H1 (cell line): ENCODE measurements at regions not wholly inside any gene's neighbourhood (a gene's known extent, or its start where the extent isn't known, plus 50 kb on each side); places are given as distances from the start of the nearest gene placed in this dataset.

ENCODE experiments used
- CTCF ChIA-PET: fragments of 300-600 bp; sonication (Branson Sonifier 250); formaldehyde crosslinking; loops from one replicate; lab custom pipeline; 2021; ENCODE audit not compliant: partially characterized antibody; lab: Charles Lee
- POLR2A ChIA-PET: fragments of 300-600 bp; sonication (Branson Sonifier 250); formaldehyde crosslinking; loops from one replicate; lab custom pipeline; 2021; ENCODE audit warnings: inconsistent platforms; ENCODE audit not compliant: partially characterized antibody; lab: Charles Lee
- DNase-seq, 2 experiments: peaks; one replicate each; pipeline versions ENCODE4 v3.0.0 to v3.0.0-alpha.2; 2010 to 2022; ENCODE audit warnings: low spot score in 2 of 2, low read depth in 1 of 2, mixed read lengths in 1 of 2
- FAIRE-seq: peaks from 2 replicates; lab custom pipeline; 2011; peaks lifted over from hg19 to GRCh38; lab: Jason Lieb, UNC
- H2AFZ ChIP-seq: 2 replicates; pipeline ENCODE4 v1.8.1; 2012; ENCODE audit warnings: low read length, inconsistent platforms
- H2AK5ac ChIP-seq: 2 replicates; pipeline ENCODE4 v1.6.1; 2013; ENCODE audit warnings: low read depth, low read length
- H2BK120ac ChIP-seq: replicated peaks from 2 replicates; pipeline ENCODE3; 2013; ENCODE audit warnings: low read depth, low read length, inconsistent platforms
- H2BK12ac ChIP-seq: 2 replicates; pipeline ENCODE4 v1.6.1; 2013; ENCODE audit warnings: low read depth, low read length
- H2BK15ac ChIP-seq: 2 replicates; pipeline ENCODE4 v1.6.1; 2013; ENCODE audit warnings: low read length
- H2BK20ac ChIP-seq: 2 replicates; pipeline ENCODE4 v1.6.1; 2013; ENCODE audit warnings: low read length
- H2BK5ac ChIP-seq: 2 replicates; pipeline ENCODE4 v1.6.1; 2013; ENCODE audit warnings: low read depth, low read length
- H3K14ac ChIP-seq: 2 replicates; pipeline ENCODE4 v1.6.1; 2013; ENCODE audit warnings: inconsistent platforms; ENCODE audit not compliant: insufficient read length
- H3K18ac ChIP-seq: 2 replicates; pipeline ENCODE4 v1.6.1; 2013; ENCODE audit warnings: low read length; ENCODE audit errors: extremely low read depth
- H3K23ac ChIP-seq: 2 replicates; pipeline ENCODE4 v1.6.1; 2013; ENCODE audit warnings: inconsistent platforms; ENCODE audit not compliant: insufficient read length
- H3K23me2 ChIP-seq: 2 replicates; pipeline ENCODE4 v1.6.1; 2013; ENCODE audit warnings: low read depth, low read length
- H3K27ac ChIP-seq: 2 replicates; pipeline ENCODE4 v1.6.1; 2011; ENCODE audit warnings: low read depth, low read length, inconsistent platforms
- H3K27me3 ChIP-seq, 4 experiments: replicated peaks in 1 of 4; 1 replicate in 1 of 4; 2 replicates in 3 of 4; pipeline versions ENCODE4 v1.6.1 to v1.8.1; 2011 to 2013; ENCODE audit warnings: low read length in 3 of 4, mild to moderate bottlenecking in 3 of 4, inconsistent platforms in 2 of 4, mixed read lengths in 2 of 4, moderate library complexity in 1 of 4; ENCODE audit not compliant: control insufficient read depth in 3 of 4, insufficient read depth in 3 of 4; ENCODE audit errors: extremely low read depth in 1 of 4
- H3K36me3 ChIP-seq, 4 experiments: 2 replicates each; pipeline versions ENCODE4 v1.6.1 to v1.8.1; 2011 to 2013; ENCODE audit warnings: mild to moderate bottlenecking in 4 of 4, low read length in 3 of 4, moderate library complexity in 2 of 4, control low read depth in 1 of 4, inconsistent platforms in 1 of 4; ENCODE audit not compliant: insufficient read depth in 4 of 4, control insufficient read depth in 2 of 4
- H3K4ac ChIP-seq: replicated peaks from 2 replicates; pipeline ENCODE3; 2013; ENCODE audit warnings: low read length, low read depth, mixed read lengths, inconsistent platforms; ENCODE audit not compliant: insufficient read length
- H3K4me1 ChIP-seq, 4 experiments: replicated peaks in 1 of 4; 1 replicate in 1 of 4; 2 replicates in 3 of 4; pipeline versions ENCODE4 v1.6.1 to v1.8.1; 2011 to 2013; ENCODE audit warnings: low read length in 3 of 4, inconsistent platforms in 2 of 4, mixed read lengths in 1 of 4; ENCODE audit not compliant: insufficient read depth in 4 of 4, control insufficient read depth in 3 of 4
- H3K4me2 ChIP-seq, 2 experiments: 2 replicates each; pipeline versions ENCODE4 v1.6.1 to v1.8.1; 2011 to 2013; ENCODE audit warnings: low read depth in 2 of 2, low read length in 2 of 2, control low read depth in 1 of 2, inconsistent platforms in 1 of 2, mild to moderate bottlenecking in 1 of 2; ENCODE audit not compliant: insufficient read depth in 1 of 2
- H3K4me3 ChIP-seq, 4 experiments: fragments of 200-600, 300-600 bp in 1 of 4; sonication (generic), shearing (Covaris generic), sonication (Bioruptor Twin) in 1 of 4; 2 replicates each; pipeline versions ENCODE4 v1.5.1 to v1.8.1; 2011 to 2016; ENCODE audit warnings: low read length in 4 of 4, low read depth in 3 of 4, control low read depth in 2 of 4, inconsistent platforms in 2 of 4, mild to moderate bottlenecking in 2 of 4, mixed read lengths in 1 of 4, moderate library complexity in 1 of 4; ENCODE audit not compliant: insufficient read depth in 2 of 4; ENCODE audit errors: extremely low read depth in 1 of 4
- H3K56ac ChIP-seq: replicated peaks from 2 replicates; pipeline ENCODE3; 2013; ENCODE audit warnings: low read depth, mild to moderate bottlenecking, mixed read lengths, low read length, inconsistent platforms; ENCODE audit not compliant: insufficient read length
- H3K79me1 ChIP-seq: 2 replicates; pipeline ENCODE4 v1.6.1; 2013; ENCODE audit warnings: low read depth, low read length, control low read depth
- H3K79me2 ChIP-seq, 2 experiments: 2 replicates each; pipeline versions ENCODE4 v1.6.1 to v1.8.1; 2012 to 2013; ENCODE audit warnings: low read length in 2 of 2, mild to moderate bottlenecking in 2 of 2, inconsistent platforms in 1 of 2; ENCODE audit not compliant: insufficient read depth in 2 of 2, control insufficient read depth in 1 of 2
- H3K9ac ChIP-seq, 4 experiments: replicated peaks in 1 of 4; 1 replicate in 1 of 4; 2 replicates in 3 of 4; pipeline versions ENCODE4 v1.6.1 to v1.8.1; 2011 to 2013; ENCODE audit warnings: low read depth in 3 of 4, low read length in 3 of 4, control low read depth in 2 of 4, mild to moderate bottlenecking in 2 of 4, moderate library complexity in 2 of 4, inconsistent platforms in 1 of 4; ENCODE audit errors: extremely low read depth in 1 of 4
- H3K9me3 ChIP-seq, 2 experiments: 2 replicates each; pipeline versions ENCODE4 v1.6.1 to v1.8.1; 2012 to 2013; ENCODE audit warnings: mild to moderate bottlenecking in 2 of 2, moderate library complexity in 2 of 2, control low read depth in 1 of 2, inconsistent platforms in 1 of 2, low read depth in 1 of 2, low read length in 1 of 2, mixed read lengths in 1 of 2; ENCODE audit not compliant: insufficient read depth in 2 of 2
- H4K20me1 ChIP-seq, 2 experiments: replicated peaks in 1 of 2; 2 replicates each; pipeline versions ENCODE3 to v1.8.1; 2011 to 2013; ENCODE audit warnings: inconsistent platforms in 2 of 2, low read length in 2 of 2, mild to moderate bottlenecking in 1 of 2; ENCODE audit not compliant: insufficient read depth in 2 of 2, control insufficient read depth in 1 of 2
- H4K5ac ChIP-seq: 2 replicates; pipeline ENCODE4 v1.6.1; 2013; ENCODE audit warnings: low read length, low read depth, mixed read lengths, inconsistent platforms; ENCODE audit not compliant: insufficient read length
- H4K8ac ChIP-seq: 2 replicates; pipeline ENCODE4 v1.8.0; 2013; ENCODE audit warnings: mild to moderate bottlenecking, moderate library complexity, low read length, inconsistent platforms; ENCODE audit not compliant: insufficient read depth; ENCODE audit errors: extremely low read depth
- H4K91ac ChIP-seq: replicated peaks from 2 replicates; pipeline ENCODE3; 2013; ENCODE audit warnings: low read length, mixed read lengths, inconsistent platforms; ENCODE audit not compliant: insufficient read length
- ASH2L ChIP-seq: fragments of 200-600, 300-600 bp; sonication (generic); IDR thresholded peaks from one replicate; pipeline ENCODE4 v1.7.1; 2017; ENCODE audit warnings: low read length
- CHD2 ChIP-seq: IDR thresholded peaks from 2 replicates; pipeline ENCODE4 v1.6.1; 2012; ENCODE audit warnings: low read length, improper control_type of control experiment
- CREB1 ChIP-seq: IDR thresholded peaks from 2 replicates; pipeline ENCODE4 v1.6.1; 2012; ENCODE audit warnings: inconsistent platforms
- GABPA ChIP-seq: IDR thresholded peaks from 2 replicates; pipeline ENCODE4 v1.6.1; 2011; ENCODE audit warnings: mild to moderate bottlenecking, low read length, moderate library complexity, borderline replicate concordance; ENCODE audit not compliant: insufficient read depth
- GTF2F1 ChIP-seq: IDR thresholded peaks from 2 replicates; pipeline ENCODE4 v1.6.1; 2012; ENCODE audit warnings: low read depth, low read length, improper control_type of control experiment, borderline replicate concordance
- KDM5A ChIP-seq: fragments of 200-600 bp; IDR thresholded peaks from 2 replicates; pipeline ENCODE4 v1.7.1; 2012; ENCODE audit warnings: mild to moderate bottlenecking, low read length, inconsistent platforms, mixed read lengths
- NANOG ChIP-seq: IDR thresholded peaks from 2 replicates; pipeline ENCODE4 v1.6.1; 2011; ENCODE audit warnings: low read length, low read depth, mild to moderate bottlenecking, inconsistent platforms; ENCODE audit not compliant: insufficient read depth, poor library complexity, severe bottlenecking
- RBBP5 ChIP-seq: IDR thresholded peaks from 2 replicates; pipeline ENCODE4 v1.7.1; 2012; ENCODE audit warnings: low read depth, mild to moderate bottlenecking, inconsistent platforms, low read length, moderate library complexity, borderline replicate concordance
- SUZ12 ChIP-seq: fragments of 200-600 bp; sonication (generic); IDR thresholded peaks from 2 replicates; pipeline ENCODE4 v1.6.1; 2012; ENCODE audit warnings: mild to moderate bottlenecking, inconsistent platforms, low read length, moderate library complexity, mixed read lengths
- TAF7 ChIP-seq: optimal IDR thresholded peaks from 2 replicates; pipeline ENCODE3; 2011; ENCODE audit warnings: low read depth, mild to moderate bottlenecking, inconsistent platforms, low read length, moderate library complexity, borderline replicate concordance
- WGBS, 2 experiments: shearing (Covaris generic) in 1 of 2; methylation state at CpG; one replicate each; pipeline versions ENCODE4 v1.1.6 to v1.1.7; 2013 to 2015; ENCODE audit warnings: low lambda C conversion rate in 2 of 2, mixed read lengths in 2 of 2, inconsistent platforms in 1 of 2, low coverage in 1 of 2, missing lambda C conversion rate in 1 of 2; ENCODE audit not compliant: insufficient replicate concordance in 2 of 2, insufficient coverage in 1 of 2, insufficient read length in 1 of 2; ENCODE audit errors: extremely low coverage in 1 of 2, missing lambda C conversion rate in 1 of 2; 5-methylcytosine and 5-hydroxymethylcytosine counted together
- TF ChIP-seq, protein P1 (sequence below): IDR thresholded peaks from 2 replicates; pipeline ENCODE4 v1.6.1; 2011; ENCODE audit warnings: low read length, improper control_type of control experiment

DNA sequence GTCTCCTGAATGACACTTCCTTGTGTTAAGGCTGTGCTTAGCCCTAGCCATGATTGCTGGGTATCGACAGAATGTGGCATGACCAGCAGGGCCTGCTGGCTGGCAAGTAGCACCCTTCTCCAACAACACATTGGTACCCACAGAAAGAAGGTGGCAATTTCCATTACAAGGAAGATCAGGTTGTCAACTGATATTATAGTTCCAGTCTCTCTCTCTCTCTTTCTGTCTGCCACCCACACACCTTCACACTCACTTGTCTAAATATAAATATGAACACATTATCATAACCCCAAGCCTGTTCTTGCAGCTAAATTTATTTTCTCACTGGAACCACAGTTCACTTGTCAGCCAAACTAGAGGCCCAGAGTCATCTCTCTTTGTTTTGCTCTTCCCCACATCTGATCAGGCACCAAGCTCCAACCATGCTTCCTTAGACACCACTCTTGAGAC, 408.1 kb upstream of the PIK3R1 start:
- 93% methylated on average over 1 of the region's 1 CpG; no CpG with 5 or more reads in 1 of the 2 experiments for WGBS, 2 experiments
- Histone ChIP-seq H3K27me3 (no peaks in the 10 kb centered on the region), H2BK20ac (0 out of 2 replicates have a peak overlapping the region, but pooled peaks have one; percentile 28)
- TF ChIP-seq GABPA, result no peak
- no peak for TF ChIP-seq NANOG
- TF ChIP-seq TAF7, result no peak
- no peak for TF ChIP-seq RBBP5
- TF ChIP-seq KDM5A, result no peak
- TF ChIP-seq ASH2L, result no peak
- no peak for TF ChIP-seq CREB1
- no peak for TF ChIP-seq GTF2F1
- TF ChIP-seq SUZ12, result no peak
- TF ChIP-seq, protein P1, sequence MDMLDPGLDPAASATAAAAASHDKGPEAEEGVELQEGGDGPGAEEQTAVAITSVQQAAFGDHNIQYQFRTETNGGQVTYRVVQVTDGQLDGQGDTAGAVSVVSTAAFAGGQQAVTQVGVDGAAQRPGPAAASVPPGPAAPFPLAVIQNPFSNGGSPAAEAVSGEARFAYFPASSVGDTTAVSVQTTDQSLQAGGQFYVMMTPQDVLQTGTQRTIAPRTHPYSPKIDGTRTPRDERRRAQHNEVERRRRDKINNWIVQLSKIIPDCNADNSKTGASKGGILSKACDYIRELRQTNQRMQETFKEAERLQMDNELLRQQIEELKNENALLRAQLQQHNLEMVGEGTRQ, result no peak
- no peak for TF ChIP-seq CHD2

More for the DNA sequence above, 408.1 kb upstream of the PIK3R1 start:
- Histone ChIP-seq H2BK120ac (no peak overlapping the region), H3K18ac (no peak overlapping the region), H3K56ac (no peak overlapping the region), H3K14ac (no peak overlapping the region), H3K79me2 (no peaks in the 10 kb centered on the region; a peak in 1 of 4 replicates), H3K23me2 (no peaks in the 10 kb centered on the region; the same call in 1 of the 2 replicates), H3K36me3 (no peaks in the 10 kb centered on the region), H3K23ac (no peak overlapping the region), H3K4me2 (no peak overlapping the region; a peak in 1 of 4 replicates), H2BK12ac (peak overlapping the region; percentile 75; the same call in 1 of the 2 replicates), H3K4ac (peak overlapping the region; percentile 90), H2AK5ac (no peak overlapping the region; the same call in 1 of the 2 replicates), H2BK15ac (no peak overlapping the region), H3K4me1 (peaks cover 0 to 16% (median 13%) of the 10 kb centered on the region in 4 experiments; a peak in 4 of 7 replicates), H3K79me1 (no peaks in the 10 kb centered on the region), H4K91ac (no peak overlapping the region), H3K27ac (no peak overlapping the region), H4K8ac (no peak overlapping the region), H4K5ac (no peak overlapping the region), H2BK5ac (no peak overlapping the region; the same call in 1 of the 2 replicates), H2AFZ (no peak overlapping the region), H3K9ac (no peak overlapping the region), H4K20me1 (no peaks in the 10 kb centered on the region), H3K9me3 (no peaks in the 10 kb centered on the region), H3K4me3 (no peak overlapping the region)
- no peak for FAIRE-seq
- no peak for DNase-seq
- CTCF ChIA-PET, result no interaction called here
- POLR2A ChIA-PET, result interaction anchor here (1.5 kb wide), 1 partner anchor 24 kb away, joined by 4 read pairs; no protein-coding TSS in a partner anchor
